OCI-LY3 (cell line): ENCODE measurements at regions not wholly inside any gene's neighbourhood (a gene's known extent, or its start where the extent isn't known, plus 50 kb on each side); places are given as distances from the start of the nearest gene placed in this dataset.

Experiments
- EZH2phosphoT487 ChIP-seq: fragments of 200-600 bp; shearing (Covaris generic); IDR thresholded peaks from 2 replicates; pipeline ENCODE4 v1.6.1; 2018; ENCODE audit warnings: antibody characterized with exemption, mixed run types, low read depth
- TF ChIP-seq, protein P1 (sequence below): fragments of 200-600, 300-600 bp; sonication (generic); IDR thresholded peaks from 2 replicates; pipeline ENCODE4 v1.5.1; 2014; ENCODE audit warnings: antibody characterized with exemption, low read length, low read depth

DNA sequence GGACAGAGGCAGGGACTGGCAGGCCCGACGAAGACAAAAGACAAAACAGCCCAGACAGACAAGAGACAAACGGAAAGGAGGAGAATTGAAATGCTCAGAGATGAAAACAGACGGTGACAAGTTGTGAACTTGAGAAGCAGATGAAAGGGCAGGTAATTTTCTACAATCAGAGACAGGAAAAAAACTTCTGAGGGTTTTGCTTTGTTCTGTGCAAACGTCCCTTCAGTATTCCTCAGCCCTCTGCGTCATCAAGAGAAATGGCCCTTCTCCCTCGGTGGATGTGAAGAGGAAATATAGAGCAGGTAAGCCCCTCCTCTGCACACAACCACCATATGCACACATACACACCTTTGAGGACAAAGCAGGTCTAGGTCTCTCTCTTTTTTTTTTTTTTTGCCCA is 206.6 kb downstream of the UACA start:
- TF ChIP-seq, protein P1, sequence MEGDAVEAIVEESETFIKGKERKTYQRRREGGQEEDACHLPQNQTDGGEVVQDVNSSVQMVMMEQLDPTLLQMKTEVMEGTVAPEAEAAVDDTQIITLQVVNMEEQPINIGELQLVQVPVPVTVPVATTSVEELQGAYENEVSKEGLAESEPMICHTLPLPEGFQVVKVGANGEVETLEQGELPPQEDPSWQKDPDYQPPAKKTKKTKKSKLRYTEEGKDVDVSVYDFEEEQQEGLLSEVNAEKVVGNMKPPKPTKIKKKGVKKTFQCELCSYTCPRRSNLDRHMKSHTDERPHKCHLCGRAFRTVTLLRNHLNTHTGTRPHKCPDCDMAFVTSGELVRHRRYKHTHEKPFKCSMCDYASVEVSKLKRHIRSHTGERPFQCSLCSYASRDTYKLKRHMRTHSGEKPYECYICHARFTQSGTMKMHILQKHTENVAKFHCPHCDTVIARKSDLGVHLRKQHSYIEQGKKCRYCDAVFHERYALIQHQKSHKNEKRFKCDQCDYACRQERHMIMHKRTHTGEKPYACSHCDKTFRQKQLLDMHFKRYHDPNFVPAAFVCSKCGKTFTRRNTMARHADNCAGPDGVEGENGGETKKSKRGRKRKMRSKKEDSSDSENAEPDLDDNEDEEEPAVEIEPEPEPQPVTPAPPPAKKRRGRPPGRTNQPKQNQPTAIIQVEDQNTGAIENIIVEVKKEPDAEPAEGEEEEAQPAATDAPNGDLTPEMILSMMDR = no peak
- TF ChIP-seq EZH2phosphoT487 = no peak
